ENCODE measurements at regions not wholly inside any gene's neighbourhood (a gene's known extent, or its start where the extent isn't known, plus 50 kb on each side); places are given as distances from the start of the nearest gene placed in this dataset.

DNA sequence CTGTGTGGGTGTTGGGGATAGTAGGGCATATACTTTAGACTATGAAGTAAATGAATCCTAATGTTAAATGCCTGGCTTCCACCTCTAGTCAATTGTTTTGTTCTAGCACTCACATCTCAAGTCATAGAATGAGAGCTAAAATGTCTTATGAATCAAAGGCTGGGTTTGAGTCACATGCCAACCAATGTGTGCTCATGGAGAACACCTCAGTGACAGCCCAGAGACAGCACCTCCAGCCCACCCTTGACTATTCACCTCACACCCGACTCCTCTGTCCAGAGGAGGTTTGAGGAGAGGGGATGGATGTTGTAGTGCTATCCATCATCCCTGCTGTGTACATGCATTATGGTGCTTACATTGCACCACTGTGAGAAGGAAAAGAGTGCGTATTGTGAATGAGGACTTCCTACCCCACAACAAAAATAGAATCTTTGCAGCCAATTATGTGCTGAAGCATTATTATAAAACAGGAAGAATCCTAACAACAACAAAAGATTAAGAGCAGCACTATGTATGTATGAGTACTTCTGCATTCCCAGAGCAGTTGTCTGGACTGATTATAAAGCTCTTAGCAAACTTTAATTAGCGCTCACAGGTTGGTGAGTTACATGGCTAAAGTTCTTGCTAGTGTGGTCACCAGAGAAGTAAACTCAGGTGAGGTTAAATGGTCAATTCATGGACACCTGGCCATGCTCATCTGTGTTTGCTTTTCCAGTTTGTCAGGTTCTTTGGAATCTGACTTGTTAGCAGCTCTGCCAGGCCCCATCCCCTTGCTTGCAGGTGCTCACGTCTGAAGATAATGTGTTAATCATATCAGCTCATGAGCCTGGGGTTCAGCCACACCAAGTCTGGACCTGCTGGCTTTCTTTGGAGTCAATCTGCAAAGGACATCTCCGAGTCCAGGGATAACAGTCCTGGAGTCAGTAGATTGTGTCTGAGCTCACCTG is 55.3 kb upstream of the NABP1 start:
- Histone ChIP-seq H4K20me1 (ENCODE audit: insufficient read depth, low read length) (no peaks in the 10 kb centered on the region), H3K36me3 (ENCODE audit: insufficient read depth, low read length) (no peaks in the 10 kb centered on the region), H2AFZ (ENCODE audit: low read depth, low read length) (0 out of 2 replicates have a peak overlapping the region, but pooled peaks have one; percentile 34), H3K27ac (ENCODE audit: low read length) (peak overlapping the region; percentile 91), H3K9me3 (ENCODE audit: insufficient read depth, low read length, severe bottlenecking) (no peaks in the 10 kb centered on the region), H3K4me2 (ENCODE audit: insufficient read depth, low read length) (no peak overlapping the region), H3K79me2 (ENCODE audit: insufficient read depth, low read length) (no peaks in the 10 kb centered on the region), H3K27me3 (ENCODE audit: insufficient read depth, low read length, poor library complexity) (no peaks in the 10 kb centered on the region), H3K4me1 (ENCODE audit: insufficient read depth, low read length) (peaks cover 59% of the 10 kb centered on the region), H3K9ac (ENCODE audit: low read depth, low read length) (no peak overlapping the region), H3K4me3 (ENCODE audit: low read depth in 1 of 2, low read length in 2 of 2) (no peak overlapping the region)
- TF ChIP-seq, protein P1, sequence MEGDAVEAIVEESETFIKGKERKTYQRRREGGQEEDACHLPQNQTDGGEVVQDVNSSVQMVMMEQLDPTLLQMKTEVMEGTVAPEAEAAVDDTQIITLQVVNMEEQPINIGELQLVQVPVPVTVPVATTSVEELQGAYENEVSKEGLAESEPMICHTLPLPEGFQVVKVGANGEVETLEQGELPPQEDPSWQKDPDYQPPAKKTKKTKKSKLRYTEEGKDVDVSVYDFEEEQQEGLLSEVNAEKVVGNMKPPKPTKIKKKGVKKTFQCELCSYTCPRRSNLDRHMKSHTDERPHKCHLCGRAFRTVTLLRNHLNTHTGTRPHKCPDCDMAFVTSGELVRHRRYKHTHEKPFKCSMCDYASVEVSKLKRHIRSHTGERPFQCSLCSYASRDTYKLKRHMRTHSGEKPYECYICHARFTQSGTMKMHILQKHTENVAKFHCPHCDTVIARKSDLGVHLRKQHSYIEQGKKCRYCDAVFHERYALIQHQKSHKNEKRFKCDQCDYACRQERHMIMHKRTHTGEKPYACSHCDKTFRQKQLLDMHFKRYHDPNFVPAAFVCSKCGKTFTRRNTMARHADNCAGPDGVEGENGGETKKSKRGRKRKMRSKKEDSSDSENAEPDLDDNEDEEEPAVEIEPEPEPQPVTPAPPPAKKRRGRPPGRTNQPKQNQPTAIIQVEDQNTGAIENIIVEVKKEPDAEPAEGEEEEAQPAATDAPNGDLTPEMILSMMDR (IDR thresholded peaks at IDR 0.05; ENCODE audit: borderline replicate concordance, extremely low read depth, low read length, poor library complexity, severe bottlenecking) = no peak
- no peak for TF ChIP-seq EZH2 (IDR thresholded peaks at IDR 0.05; ENCODE audit: borderline replicate concordance, low read depth, low read length, severe bottlenecking)
- ATAC-seq (ENCODE audit: insufficient read depth, low read depth) (no peak), DNase-seq (no peak)

DNA sequence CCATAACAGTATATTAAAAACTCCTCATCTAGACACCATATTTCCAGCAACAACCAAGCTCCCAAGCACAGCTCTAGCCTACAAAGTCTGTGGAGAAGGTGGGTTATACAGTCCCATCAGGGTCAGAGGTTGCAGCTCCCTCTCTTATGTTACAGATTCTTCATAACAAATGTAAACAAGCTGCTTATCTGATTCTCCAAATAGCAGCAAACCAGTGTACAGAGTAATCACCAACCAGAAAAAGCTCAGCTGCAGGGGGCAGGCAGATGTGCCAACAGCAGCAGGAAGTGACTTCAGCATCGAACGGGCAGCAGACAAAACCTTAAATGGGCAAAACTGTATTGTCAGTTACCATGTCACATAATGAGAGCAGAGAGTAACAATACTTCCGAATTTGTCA is 52.9 kb upstream of the NABP1 start:
- peak overlapping the region; percentile 57 for H2AFZ ChIP-seq (ENCODE audit: low read depth, low read length)
- H3K9me3 ChIP-seq (ENCODE audit: insufficient read depth, low read length, severe bottlenecking) = no peaks in the 10 kb centered on the region
- H3K27me3 ChIP-seq (ENCODE audit: insufficient read depth, low read length, poor library complexity) = no peaks in the 10 kb centered on the region
- peak overlapping the region; percentile 50; the same call in 1 of the 2 replicates for H3K4me2 ChIP-seq (ENCODE audit: insufficient read depth, low read length)
- H3K36me3 ChIP-seq (ENCODE audit: insufficient read depth, low read length) = no peaks in the 10 kb centered on the region
- TF ChIP-seq EZH2 (IDR thresholded peaks at IDR 0.05; ENCODE audit: borderline replicate concordance, low read depth, low read length, severe bottlenecking) = no peak
- TF ChIP-seq, protein P1 (IDR thresholded peaks at IDR 0.05; ENCODE audit: borderline replicate concordance, extremely low read depth, low read length, poor library complexity, severe bottlenecking) = peak; percentile 30
- no peaks in the 10 kb centered on the region for H3K79me2 ChIP-seq (ENCODE audit: insufficient read depth, low read length)
- no peaks in the 10 kb centered on the region for H4K20me1 ChIP-seq (ENCODE audit: insufficient read depth, low read length)
- peak overlapping the region; percentile 91 for H3K27ac ChIP-seq (ENCODE audit: low read length)
- H3K4me1 ChIP-seq (ENCODE audit: insufficient read depth, low read length) = peaks cover 43% of the 10 kb centered on the region
- DNase-seq (peak; percentile 89), ATAC-seq (ENCODE audit: insufficient read depth, low read depth) (peak; percentile 96)
- peak overlapping the region; percentile 49 for H3K9ac ChIP-seq (ENCODE audit: low read depth, low read length)
- peak overlapping the region in 1 of 2 experiments; percentile 39; a peak in 2 of 4 replicates for H3K4me3 ChIP-seq (ENCODE audit: low read depth in 1 of 2, low read length in 2 of 2)

DNA sequence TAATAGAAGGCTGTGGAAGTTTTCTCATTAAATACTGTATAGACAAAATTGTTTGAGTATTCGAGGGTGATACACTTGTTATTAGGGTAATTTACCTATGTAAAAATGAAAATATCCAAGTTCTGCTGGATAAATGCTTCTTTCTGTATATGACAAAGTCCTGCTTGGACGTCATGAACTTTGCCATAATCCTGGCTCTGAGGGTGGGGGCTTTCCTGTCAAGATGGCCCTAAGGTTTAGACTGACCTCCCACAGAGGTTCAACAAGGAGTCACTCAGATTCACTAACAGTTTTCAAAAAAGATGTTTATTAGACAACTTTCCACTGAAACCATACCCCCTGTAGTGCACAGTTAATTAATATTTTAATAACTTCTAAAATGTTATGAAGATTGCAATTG is 52.5 kb upstream of the NABP1 start:
- H3K9me3 ChIP-seq (ENCODE audit: insufficient read depth, low read length, severe bottlenecking) = no peaks in the 10 kb centered on the region
- H3K36me3 ChIP-seq (ENCODE audit: insufficient read depth, low read length) = no peaks in the 10 kb centered on the region
- TF ChIP-seq, protein P1 (IDR thresholded peaks at IDR 0.05; ENCODE audit: borderline replicate concordance, extremely low read depth, low read length, poor library complexity, severe bottlenecking) = no peak
- no peak for TF ChIP-seq EZH2 (IDR thresholded peaks at IDR 0.05; ENCODE audit: borderline replicate concordance, low read depth, low read length, severe bottlenecking)
- no peaks in the 10 kb centered on the region for H3K79me2 ChIP-seq (ENCODE audit: insufficient read depth, low read length)
- peak overlapping the region in 1 of 2 experiments; percentile 4; a peak in 1 of 4 replicates for H3K4me3 ChIP-seq (ENCODE audit: low read depth in 1 of 2, low read length in 2 of 2)
- H2AFZ ChIP-seq (ENCODE audit: low read depth, low read length) = peak overlapping the region; percentile 57
- peaks cover 46% of the 10 kb centered on the region for H3K4me1 ChIP-seq (ENCODE audit: insufficient read depth, low read length)
- peak overlapping the region; percentile 91 for H3K27ac ChIP-seq (ENCODE audit: low read length)
- H3K9ac ChIP-seq (ENCODE audit: low read depth, low read length) = peak overlapping the region; percentile 40
- no peak for DNase-seq
- no peaks in the 10 kb centered on the region for H3K27me3 ChIP-seq (ENCODE audit: insufficient read depth, low read length, poor library complexity)
- no peaks in the 10 kb centered on the region for H4K20me1 ChIP-seq (ENCODE audit: insufficient read depth, low read length)
- peak; percentile 2; the same call in 1 of the 3 replicates for ATAC-seq (ENCODE audit: insufficient read depth, low read depth)
- peak overlapping the region; percentile 50 for H3K4me2 ChIP-seq (ENCODE audit: insufficient read depth, low read length)
